GM12892 (cell line): ENCODE measurements at regions not wholly inside any gene's neighbourhood (a gene's known extent, or its start where the extent isn't known, plus 50 kb on each side); places are given as distances from the start of the nearest gene placed in this dataset.

Experiments used
- DNase-seq: peaks from one replicate; pipeline ENCODE4 v3.0.0; 2011; ENCODE audit not compliant: insufficient read length
- FAIRE-seq: peaks from 2 replicates; lab custom pipeline; 2011; peaks lifted over from hg19 to GRCh38; lab: Jason Lieb, UNC
- POLR2A ChIP-seq: IDR thresholded peaks from 2 replicates; pipeline ENCODE4 v1.6.1; 2011; ENCODE audit warnings: low read depth, low read length, control low read depth
- POLR2AphosphoS5 ChIP-seq: IDR thresholded peaks from 2 replicates; pipeline ENCODE4 v1.6.1; 2011; ENCODE audit warnings: low read depth, low read length, control low read depth
- TAF1 ChIP-seq: IDR thresholded peaks from 2 replicates; pipeline ENCODE4 v1.6.1; 2011; ENCODE audit warnings: low read depth, mild to moderate bottlenecking, control low read depth, low read length, borderline replicate concordance

DNA sequence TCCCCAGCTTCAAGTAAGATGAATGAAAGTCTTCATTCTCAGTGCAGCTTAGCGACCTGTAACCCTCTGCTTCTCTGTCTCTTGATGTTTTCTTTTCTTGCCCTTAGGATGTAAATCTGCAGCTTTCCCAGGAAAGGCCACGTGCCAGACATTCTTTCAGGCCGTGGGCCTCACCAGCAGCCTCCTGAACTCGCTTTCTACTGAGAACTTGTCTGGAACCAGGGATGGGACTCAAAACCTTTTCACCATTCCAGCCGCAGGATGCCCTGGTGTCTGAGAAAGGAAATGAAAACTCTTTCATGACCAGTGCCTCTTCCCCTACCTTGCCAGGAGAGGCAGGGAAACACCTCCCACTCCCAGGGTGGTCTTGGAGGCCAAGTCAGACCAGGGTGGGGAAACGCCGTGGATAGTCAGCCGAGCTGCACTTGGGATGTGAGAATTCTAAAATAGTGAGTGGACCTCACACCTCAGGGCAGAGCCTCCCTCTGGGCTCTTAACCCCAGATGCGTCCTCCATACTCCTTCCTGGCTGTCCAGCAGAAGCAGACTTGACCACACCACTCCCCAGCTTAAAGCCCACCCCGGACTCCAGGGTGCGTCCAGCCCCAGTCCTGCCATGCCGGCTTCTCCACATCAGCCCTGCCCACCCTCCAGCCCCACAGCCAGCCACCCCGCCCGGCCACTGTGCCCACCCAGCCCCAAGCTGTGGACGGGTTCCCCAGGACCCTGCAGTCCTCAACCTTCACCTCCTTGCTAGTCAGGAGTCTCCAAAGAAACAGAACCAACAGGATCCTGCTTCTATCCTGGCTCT lies 115.5 kb downstream of the TWIST2 start:
- FAIRE-seq (no peak), DNase-seq (no peak)
- no peak for TF ChIP-seq TAF1
- TF ChIP-seq POLR2A, result no peak
- TF ChIP-seq POLR2AphosphoS5, result no peak

- DNase-seq (no peak), FAIRE-seq (no peak)
- TF ChIP-seq TAF1 (no peak), POLR2AphosphoS5 (no peak), POLR2A (no peak)
Measured at GRCh38 chr2:238963971-238964328, 116.1 kb downstream of the TWIST2 start.

DNA sequence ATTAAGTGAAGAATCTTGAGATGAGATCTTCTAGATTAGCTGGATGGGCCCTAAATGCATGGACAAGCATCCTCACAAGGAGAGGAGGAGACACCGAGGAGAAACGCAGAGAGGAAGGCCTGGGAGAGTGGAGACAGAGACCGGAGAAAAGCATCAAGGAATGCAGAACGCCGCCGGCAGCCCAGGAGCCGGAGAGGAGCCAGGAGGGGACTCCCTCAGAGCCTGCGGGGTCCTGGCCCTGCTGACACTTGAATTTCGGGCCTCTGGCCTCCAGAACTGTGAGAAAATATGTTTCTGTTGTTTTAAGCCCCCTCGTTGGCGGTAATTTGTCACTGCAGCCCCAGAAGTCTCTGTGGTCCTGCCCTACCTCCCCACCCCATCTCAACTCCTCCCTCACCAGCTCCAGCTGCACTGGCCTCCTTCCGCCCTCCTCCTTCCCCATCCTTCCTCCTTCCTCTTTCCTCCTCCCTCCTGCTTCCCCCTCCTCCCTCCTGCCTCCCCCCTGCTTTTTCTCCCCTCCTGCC lies 116.7 kb downstream of the TWIST2 start:
- FAIRE-seq (no peak), DNase-seq (no peak)
- TF ChIP-seq TAF1, result no peak
- TF ChIP-seq POLR2AphosphoS5, result no peak

- DNase-seq (no peak), FAIRE-seq (no peak)
- no peak for TF ChIP-seq POLR2A
- TF ChIP-seq POLR2AphosphoS5, result no peak
- TF ChIP-seq TAF1, result no peak
Measured at GRCh38 chr2:238965371-238966071, 117.6 kb downstream of the TWIST2 start.

- TF ChIP-seq POLR2A, result no peak
- TF ChIP-seq POLR2AphosphoS5, result no peak
- TF ChIP-seq TAF1, result no peak
- DNase-seq (no peak), FAIRE-seq (no peak)
Measured at GRCh38 chr2:238966072-238966937, 118.4 kb downstream of the TWIST2 start.

DNA sequence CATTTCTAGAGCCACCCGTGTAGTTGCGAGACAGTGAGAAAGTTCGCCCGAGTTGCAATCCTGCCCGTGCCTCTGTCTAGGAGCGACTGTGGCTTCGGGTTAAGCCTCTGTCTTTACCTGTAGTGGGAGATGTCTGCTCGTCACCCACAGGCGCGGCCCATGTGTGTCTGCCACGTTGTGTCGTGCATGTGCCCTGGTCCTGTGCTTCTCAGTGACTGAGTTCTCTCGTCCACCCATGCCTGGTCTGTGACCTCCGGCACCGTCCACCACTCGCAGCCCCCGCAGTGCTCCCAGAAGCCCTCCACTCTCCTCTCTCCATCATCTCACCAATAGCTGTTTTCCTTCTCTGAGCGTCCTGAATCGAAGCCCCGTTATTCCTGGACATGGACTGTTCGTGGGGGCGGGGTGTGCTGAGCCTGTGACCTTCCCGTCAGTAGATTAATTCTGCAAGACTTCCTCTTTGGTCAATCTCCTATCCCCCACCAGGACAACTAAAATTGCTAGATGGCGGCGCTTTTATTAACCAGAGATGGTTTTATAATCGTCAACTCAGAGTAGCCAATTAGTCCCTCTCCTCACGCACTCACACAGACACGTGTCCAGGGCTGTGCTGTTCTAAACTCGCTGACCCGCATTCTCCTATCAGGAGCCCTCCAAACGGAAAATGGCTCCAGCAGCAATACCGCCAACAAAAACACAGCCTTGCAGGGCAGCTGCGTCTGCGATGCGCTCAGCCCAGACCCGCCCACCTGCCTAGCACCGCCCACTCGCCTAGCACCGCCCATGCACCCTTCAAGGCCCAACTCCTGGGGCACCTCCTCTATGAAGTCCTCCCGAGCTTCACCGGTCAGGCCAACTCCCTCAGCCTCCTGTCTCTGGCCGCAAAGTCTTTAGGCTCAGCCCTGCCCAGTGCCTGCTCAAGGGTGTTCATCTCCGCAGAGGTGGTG lies 119.4 kb downstream of the TWIST2 start:
- no peak for FAIRE-seq
- TF ChIP-seq POLR2AphosphoS5 (no peak), TAF1 (no peak), POLR2A (no peak)

GRCh38 chr2:238967978-238968360 lies 120.1 kb downstream of the TWIST2 start:
- FAIRE-seq, result no peak
- no peak for TF ChIP-seq POLR2A
- no peak for TF ChIP-seq TAF1
- no peak for TF ChIP-seq POLR2AphosphoS5
- no peak for DNase-seq

More for the DNA sequence above, 119.4 kb downstream of the TWIST2 start:
- DNase-seq, result no peak

- no peak for DNase-seq
- TF ChIP-seq POLR2A (no peak), TAF1 (no peak), POLR2AphosphoS5 (no peak)
- no peak for FAIRE-seq
Measured at GRCh38 chr2:238968616-238969384, 120.9 kb downstream of the TWIST2 start.

- TF ChIP-seq POLR2A (no peak), TAF1 (no peak), POLR2AphosphoS5 (no peak)
- FAIRE-seq, result no peak
- DNase-seq, result no peak
Measured at GRCh38 chr2:238969857-238970256, 122.0 kb downstream of the TWIST2 start.

DNA sequence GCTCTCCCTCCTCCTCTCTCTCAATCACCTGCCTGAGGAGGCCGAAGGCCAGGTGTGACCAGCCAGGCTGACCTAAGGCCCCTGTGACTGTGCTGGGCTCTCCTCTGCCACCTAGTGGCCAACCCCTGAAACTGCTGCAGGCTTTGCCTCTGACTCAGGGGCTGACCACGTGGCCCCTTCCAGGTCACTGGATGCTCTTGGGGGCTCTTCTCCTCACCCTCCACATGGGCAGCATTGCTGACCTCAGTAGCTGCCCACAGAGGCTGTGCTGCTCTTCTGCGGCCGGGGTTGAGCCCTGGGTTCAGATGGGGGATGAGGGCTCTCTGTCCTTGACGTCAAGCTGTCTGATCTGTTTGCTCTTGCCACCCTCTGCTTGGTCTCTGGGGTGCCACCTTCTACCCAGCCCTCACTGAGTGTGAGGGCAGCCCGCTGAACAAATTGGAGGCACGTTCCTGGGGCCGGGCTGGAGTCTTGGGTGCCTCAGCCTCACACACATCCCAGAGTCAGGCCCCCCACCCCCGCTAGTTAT lies 122.7 kb downstream of the TWIST2 start:
- no peak for FAIRE-seq
- TF ChIP-seq POLR2AphosphoS5 (no peak), TAF1 (no peak), POLR2A (no peak)
- peak; percentile 75 for DNase-seq
